Ammon's horn (tissue), 1 donor: ENCODE measurements at regions not wholly inside any gene's neighbourhood (a gene's known extent, or its start where the extent isn't known, plus 50 kb on each side); places are given as distances from the start of the nearest gene placed in this dataset.
"Not testable (repeated sequence)": the region's sequence is repeated elsewhere in the genome, so short reads cannot be mapped to it uniquely, and the experiment has no call there.

ENCODE experiments used
- DNase-seq: peaks from one replicate; pipeline ENCODE4 v3.0.0-alpha.2; 2016; ENCODE audit warnings: low spot score

DNA sequence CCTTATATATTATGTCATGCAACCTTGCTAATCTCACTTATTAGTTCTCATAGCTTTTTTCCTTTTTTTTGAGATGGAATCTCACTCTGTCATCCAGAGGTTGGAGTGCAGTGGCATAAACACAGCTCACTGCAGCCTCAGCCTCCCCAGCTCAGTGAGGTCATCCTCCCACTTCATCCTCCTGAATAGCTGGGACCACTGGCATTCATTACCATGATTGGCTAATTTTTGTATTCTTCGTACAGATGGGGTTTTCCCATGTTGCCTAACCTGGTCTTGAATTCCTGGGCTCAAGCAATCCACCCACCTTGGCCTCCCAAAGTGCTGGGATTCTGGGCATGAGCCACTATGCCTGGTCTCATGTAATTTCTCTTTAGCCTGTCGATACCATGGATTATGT is 89.1 kb upstream of the TRIM24 start:
- no peak for DNase-seq

DNA sequence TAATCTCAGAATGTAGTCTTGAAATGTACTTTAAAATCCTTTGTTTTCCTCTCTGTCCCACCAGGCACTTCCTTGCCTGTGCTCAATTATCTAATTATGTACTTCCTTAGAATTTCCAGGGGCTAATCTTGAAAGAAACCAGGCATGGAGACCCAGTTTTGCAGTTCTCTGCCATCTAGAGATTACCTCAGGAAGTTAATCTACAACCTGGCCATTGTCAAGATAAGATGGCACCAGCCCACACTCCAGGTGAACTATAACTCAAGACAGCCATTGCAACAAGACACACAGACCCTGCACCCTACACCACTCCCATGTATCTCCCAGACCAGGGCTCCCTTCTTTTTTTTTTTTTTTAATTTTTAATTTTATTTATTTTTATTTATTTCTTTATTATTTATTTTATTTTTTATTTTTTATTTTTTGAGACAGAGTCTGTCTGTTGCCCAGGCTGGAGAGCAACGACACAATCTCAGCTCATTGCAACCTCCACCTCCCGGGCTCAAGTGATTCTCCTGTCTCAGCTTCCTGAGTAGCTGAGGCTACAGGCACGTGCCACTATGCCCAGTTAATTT is 85.9 kb upstream of the TRIM24 start:
- no peak for DNase-seq

DNA sequence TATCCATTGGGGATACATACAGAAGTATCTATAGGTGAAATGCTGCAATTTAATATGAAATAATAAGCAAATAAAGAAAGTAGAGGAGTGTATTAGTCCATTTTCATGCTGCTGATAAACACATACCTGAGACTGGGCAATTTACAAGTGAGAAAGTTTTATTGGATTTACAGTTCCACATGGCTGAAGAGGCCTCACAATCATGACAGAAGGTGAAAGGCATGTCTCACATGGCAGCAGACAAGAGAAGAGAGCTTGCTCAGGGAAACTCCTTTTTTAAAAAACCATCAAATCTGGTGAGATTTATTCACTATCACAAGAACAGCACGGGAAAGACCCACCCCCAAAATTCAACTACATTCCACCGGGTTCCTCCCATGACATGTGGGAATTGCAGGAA is 82.8 kb upstream of the TRIM24 start:
- DNase-seq, result no peak

DNA sequence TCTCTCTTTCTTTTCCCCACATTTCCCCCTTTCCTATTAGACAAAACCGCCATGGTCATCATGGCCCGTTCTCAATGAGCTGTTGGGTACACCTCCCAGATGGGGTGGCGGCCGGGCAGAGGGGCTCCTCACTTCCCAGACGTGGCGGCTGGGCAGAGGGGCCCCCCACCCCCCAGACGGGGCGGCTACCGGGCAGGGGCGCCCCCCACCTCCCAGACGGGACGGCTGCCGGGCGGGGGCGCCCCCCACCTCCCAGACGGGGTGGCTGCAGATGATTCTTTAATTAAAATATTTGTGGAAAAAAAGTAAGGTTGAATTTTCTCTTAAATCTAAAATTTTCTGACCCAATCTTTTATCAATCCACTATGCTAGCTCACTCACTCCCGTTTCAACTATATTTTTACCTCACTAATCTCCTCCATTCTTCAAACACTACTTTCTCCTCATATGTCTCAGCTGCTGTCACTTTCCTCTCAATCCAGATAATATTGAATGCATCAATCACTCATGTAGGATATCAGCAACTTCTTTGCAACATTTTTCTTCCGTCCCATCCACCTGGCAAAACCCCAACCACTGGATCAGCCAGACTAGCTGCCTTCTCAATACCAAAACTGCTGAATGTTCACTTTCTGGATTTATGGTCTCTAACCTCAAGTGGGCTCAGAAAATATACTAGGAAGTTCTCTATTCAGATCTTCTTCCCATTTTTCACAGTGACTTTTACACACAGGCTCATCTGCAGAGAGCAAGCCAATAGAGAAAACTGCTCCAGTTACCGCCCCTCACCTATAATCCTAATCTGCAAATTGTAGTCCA is 81.1 kb upstream of the TRIM24 start:
- DNase-seq, result no peak

DNA sequence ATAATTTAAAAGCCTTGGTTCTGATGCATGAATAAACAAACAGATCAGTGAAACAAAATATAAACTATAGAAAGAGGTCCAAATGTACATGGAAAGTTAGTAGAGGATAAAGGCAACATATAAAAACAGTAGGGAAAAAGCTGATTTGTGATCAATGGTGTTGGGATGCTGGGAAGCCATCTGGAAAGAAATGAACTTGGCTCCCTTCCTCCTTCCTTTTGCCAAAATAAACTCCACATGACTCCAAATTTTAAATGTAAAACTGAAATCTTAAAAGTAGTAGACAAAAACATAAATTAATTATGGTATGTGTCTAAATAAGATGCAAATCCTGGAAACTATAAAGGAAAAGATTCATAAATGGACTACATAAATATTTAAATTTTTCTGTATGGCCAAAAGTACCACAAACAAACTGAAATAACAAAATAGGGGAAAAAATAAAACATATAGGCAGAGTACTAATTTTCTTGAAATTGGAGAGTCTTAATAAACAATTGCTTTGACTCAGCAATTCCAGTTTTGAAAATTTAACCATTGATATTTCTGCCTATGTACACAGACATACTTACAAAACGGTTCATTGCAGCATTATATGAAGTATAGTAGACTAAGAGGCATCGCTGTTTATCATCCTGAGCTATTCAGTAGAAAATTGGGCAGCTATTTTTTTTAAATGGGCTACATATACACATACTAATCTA is 77.0 kb upstream of the TRIM24 start:
- DNase-seq, result no peak

DNA sequence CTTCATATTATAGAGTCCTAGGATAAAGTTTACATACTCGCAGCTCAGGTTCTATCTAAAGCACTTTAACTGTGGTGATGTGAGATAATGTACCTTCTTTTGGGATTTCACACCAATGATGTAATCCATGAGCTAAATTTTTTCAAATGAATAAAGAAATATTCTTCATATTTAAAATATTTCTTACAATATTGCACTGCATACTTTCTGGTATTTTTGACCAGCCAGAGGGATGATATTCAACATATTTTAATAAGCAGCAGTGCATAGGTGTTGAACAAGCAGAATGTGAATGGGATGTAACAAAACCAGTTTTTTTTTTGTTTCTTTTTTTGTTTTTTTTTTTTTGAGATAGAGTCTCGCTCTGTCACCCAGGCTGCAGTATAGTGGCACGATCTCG is 73.2 kb upstream of the TRIM24 start:
- no peak for DNase-seq

DNA sequence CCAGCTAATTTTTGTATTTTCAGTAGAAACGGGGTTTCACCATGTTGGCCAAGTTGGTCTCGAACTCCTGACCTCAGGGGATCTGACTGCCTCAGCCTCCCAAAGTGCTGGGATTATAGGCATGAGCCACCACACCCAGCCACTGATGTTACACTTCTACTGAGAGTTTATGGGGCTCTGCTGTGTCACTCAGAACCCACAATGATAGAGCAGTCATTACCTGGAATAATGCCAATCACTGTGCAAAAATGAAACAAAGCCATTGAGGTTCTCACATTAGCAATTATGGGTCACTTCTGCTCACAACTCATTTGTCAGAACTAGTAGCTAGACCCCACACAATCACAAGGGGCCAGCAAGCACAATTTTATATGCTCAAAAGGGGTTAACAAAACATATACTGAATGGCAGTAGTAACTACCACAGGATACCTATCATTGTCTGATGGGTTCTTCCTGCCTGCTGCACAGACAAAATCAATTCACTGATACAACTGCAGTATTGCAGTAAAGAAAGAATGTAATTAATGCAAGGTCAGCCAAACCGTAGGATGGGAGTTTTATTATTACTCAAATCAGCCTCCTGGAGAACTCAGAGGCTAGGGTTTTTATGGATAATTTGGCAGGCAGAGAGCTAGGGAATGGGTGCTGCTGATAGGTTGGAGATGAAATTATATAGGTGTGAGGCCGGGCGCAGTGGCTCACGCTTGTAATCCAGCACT is 72.1 kb upstream of the TRIM24 start:
- no peak for DNase-seq

DNA sequence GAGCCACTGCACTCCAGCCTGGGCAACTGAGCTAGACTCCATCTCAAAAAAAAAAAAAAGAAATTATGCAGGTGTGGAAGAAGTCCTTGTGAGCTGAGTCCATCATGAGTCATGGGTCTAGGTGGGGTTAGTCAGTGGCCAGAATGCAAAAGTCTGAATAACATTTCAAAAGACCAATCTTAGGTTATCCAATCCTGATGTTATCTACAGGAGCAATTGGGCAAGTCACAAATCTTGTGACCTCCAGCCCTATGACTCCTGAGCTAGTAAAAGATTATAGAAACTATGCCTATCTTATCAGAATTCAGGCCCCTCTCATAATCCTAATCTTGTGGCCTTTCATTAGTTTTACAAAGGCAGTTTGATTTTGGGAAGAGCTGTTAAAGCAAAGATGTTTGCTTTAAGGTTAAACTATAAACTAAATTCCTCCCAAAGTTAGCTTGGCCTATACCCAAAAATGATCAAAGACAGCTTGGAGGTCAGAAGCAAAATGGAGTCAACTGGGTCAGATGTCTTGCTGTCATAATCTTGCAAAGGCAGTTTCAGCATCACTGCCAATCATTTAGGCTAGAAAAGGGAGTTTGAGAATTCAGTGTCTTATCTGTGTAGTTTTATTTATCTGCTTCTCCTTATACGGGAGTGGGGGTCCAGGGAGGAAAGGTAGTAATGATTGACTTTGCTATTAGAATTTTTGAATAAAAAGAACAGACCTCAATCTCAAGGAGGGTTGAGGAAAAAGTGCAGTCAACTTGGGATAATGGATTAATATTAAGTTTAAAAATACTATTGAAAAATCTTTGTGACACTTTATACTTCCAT is 71.2 kb upstream of the TRIM24 start:
- no peak for DNase-seq

DNA sequence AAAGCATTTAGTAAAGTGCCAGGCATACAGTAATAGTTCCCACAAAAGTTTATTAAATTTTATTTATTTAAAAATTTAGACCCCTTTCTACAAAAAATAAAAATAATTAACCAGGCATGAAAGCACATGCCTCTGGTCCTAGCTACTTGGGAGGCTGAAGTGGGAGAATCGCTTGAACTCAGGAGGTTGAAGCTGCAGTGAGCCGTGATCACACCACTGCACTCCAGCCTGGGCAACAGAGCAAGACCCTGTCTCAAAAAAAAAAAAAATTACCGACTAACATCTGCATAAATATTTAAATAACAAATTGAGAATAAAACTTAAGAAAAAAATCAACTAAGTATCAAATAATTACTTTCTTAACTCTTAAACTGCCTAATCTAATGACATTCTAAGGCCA is 64.3 kb upstream of the TRIM24 start:
- no peak for DNase-seq

DNA sequence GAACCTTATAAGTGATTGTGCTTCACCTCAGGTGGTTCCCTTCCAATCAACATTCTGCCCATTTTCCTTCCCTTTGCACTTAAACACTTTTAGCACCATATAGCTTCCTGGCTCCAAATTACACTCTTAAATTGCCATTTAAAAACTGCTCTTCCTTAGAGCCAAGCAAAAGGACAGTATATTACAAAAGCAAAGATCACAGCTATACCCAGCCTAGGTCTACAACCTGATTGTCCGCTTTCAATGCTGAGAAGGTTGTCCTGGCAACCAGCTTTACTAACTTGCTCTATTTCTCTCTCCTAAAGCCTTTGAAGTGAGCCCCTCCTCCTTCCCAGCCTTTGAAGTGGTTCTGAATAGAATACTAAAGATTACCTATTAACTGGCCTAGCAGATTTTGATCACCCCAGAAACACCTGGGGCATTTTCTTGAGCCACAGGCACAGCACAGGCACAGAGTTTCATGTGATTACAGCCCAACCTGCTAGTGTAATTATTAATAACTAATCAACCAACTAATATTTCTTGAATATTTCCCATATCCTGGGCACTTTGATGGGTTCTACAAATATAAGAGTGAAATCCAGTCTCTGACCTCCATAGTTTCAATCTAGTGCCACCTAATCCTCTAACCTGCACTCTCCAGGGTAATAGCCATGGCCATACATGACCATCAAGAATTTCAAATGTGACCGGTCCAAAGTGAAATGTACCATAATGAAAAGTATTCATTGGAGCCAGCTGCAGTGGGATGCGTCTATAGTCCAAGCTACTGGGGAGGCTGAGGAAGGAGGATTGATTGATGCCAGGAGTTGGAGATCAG is 63.6 kb upstream of the TRIM24 start:
- DNase-seq, result no peak

DNA sequence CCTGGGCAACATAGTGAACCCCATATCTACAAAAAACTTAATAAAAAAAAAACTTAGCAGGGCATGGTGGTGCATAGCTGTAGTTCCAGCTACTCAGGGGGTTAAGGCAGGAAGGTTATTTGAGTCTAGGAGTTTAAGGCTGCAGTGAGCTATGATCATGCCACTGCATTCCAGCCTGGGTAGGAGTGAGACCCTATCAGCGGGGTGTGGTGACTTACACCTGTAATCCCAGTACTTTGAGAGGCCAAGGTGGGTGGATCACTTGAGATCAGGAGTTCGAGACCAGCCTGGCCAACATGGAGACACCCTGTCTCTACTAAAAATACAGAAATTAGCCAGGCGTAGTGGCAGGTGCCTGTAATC is 63.0 kb upstream of the TRIM24 start:
- not testable (repeated sequence) for DNase-seq

DNA sequence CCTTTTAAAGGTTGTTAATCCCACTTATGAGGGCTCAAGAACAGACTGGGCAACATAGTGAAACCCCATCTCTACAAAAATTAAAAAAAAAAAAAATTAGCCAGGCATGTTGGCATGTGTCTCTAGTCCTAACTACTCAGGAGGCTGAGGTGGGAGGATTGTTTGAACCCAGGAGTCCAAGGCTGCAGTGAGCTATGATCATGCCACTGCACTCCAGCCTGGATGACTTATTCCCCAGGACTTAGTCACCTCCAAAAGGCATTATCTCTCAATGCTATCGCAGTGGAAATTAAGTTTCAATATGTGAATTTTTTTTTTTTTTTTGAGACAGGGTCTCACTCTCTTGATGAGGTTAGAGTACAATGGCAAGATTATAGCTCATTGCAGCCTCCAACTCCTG is 61.2 kb upstream of the TRIM24 start:
- DNase-seq, result no peak

DNA sequence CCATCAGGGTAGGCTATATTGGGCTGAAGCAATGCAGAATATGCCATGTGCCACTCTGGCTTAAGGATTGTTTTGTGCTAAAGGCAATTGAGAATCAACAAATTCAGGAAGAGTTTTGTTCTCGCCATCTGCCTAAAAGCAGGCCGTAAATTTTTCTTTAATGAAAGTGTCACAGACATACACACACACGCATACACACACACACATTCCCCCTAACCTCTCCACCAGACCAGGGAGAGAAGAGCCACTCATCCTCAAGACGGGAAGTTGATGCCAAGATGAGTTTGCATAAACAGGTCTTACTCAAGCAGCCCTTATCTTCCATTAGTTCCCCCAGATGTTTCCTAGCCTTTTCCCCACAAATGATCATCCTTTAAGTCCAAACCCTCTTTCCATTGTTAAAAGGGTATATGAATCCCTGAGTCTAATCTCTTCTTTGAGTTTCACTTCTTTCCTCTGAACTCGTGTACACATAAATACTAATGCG is 59.6 kb upstream of the TRIM24 start:
- DNase-seq, result no peak

DNA sequence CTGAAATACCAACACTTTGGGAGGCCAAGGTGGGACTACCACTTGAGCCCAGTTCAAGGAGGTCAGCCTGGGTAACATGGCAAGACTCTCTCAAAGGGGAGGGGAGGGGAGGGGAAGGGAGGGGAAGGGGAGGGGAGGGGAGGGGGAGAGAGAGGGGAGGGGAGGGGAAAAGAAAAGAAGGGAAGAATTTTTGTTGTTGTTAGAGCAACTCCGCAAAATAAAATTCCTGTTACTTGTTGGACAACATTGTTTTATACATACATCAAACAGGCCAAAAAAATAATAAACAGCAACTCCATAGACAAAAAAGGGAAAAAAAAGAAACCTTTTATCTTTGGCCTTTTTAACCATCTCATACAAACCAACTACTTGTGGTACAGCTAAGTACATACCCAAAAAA is 57.3 kb upstream of the TRIM24 start:
- DNase-seq, result no peak

DNA sequence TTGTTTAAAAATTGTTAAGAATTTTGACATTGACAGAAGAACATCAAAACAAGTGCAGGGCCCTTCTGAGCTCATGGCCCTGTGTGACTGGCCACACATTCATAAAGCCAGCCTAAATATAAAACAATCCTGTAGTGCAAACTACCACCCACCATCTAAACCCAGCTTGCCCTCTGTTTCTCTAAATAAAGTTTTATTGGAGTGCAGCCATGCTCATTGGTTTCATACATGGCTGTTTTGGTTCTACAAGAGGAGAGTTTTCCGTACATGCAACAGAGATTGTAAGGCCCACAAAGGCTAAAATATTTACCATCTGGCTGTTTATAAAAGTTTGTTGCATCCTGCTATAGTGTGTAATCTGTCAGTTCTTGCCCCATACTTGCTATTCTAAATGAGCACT is 54.6 kb upstream of the TRIM24 start:
- DNase-seq, result no peak

DNA sequence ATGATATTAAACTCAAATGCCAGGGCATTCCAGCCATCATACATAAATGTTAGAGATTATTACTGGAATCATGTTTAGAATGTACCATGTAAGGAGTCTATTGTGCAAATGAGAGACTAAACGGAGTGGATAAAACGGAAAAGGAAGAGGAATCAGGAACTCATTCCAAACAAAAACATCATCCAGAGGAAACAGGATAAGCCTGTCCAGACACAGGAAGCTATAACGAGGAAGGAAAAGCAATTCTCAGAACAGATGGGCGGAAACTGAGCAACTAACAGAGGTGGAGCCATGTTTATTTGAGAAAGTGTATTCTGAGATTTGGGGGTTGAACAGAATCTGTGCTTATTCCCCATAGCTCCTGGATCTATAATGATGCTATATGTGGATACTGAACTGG is 52.3 kb upstream of the TRIM24 start:
- no peak for DNase-seq
